Trophoblast cell (in vitro differentiated cells and primary cell): ENCODE measurements at regions not wholly inside any gene's neighbourhood (a gene's known extent, or its start where the extent isn't known, plus 50 kb on each side); places are given as distances from the start of the nearest gene placed in this dataset.

Source experiments
- DNase-seq, 2 donors: peaks; one replicate each; pipeline ENCODE4 v3.0.0-alpha.2; 2016
- H2AFZ ChIP-seq: 2 replicates; pipeline ENCODE4 v1.6.1; 2013; ENCODE audit warnings: low read length, moderate library complexity, mild to moderate bottlenecking; ENCODE audit not compliant: insufficient read depth, poor library complexity
- H2AK5ac ChIP-seq: 2 replicates; pipeline ENCODE4 v1.6.1; 2013; ENCODE audit warnings: mild to moderate bottlenecking, low read length
- H2BK120ac ChIP-seq: 2 replicates; pipeline ENCODE4 v1.6.1; 2013; ENCODE audit warnings: low read length, mild to moderate bottlenecking, moderate library complexity; ENCODE audit not compliant: insufficient read depth, poor library complexity
- H2BK12ac ChIP-seq: 2 replicates; pipeline ENCODE4 v1.6.1; 2013; ENCODE audit warnings: mild to moderate bottlenecking, low read length, moderate library complexity
- H2BK5ac ChIP-seq: 2 replicates; pipeline ENCODE4 v1.6.1; 2013; ENCODE audit warnings: low read length, low read depth, moderate library complexity, mild to moderate bottlenecking; ENCODE audit not compliant: poor library complexity
- H3K14ac ChIP-seq: 2 replicates; pipeline ENCODE4 v1.6.1; 2013; ENCODE audit warnings: mild to moderate bottlenecking, low read length
- H3K18ac ChIP-seq: 2 replicates; pipeline ENCODE4 v1.6.1; 2013; ENCODE audit warnings: mild to moderate bottlenecking, low read length
- H3K23ac ChIP-seq: 2 replicates; pipeline ENCODE4 v1.6.1; 2013; ENCODE audit warnings: low read length
- H3K27ac ChIP-seq: 2 replicates; pipeline ENCODE4 v1.5.1; 2013; ENCODE audit warnings: low read depth, mild to moderate bottlenecking, inconsistent platforms, low read length, moderate library complexity
- H3K27me3 ChIP-seq: 2 replicates; pipeline ENCODE4 v1.6.1; 2013; ENCODE audit warnings: inconsistent platforms, mild to moderate bottlenecking, low read length, moderate library complexity; ENCODE audit not compliant: insufficient read depth
- H3K36me3 ChIP-seq, 2 experiments: 1 replicate in 1 of 2; 2 replicates in 1 of 2; pipeline ENCODE4 v1.6.1; 2013; ENCODE audit warnings: low read length in 2 of 2, mild to moderate bottlenecking in 2 of 2, moderate library complexity in 1 of 2; ENCODE audit not compliant: insufficient read depth in 2 of 2, control insufficient read depth in 1 of 2
- H3K4ac ChIP-seq: 2 replicates; pipeline ENCODE4 v1.6.1; 2013; ENCODE audit warnings: low read depth, mild to moderate bottlenecking, low read length, moderate library complexity
- H3K4me1 ChIP-seq, 2 experiments: 1 replicate in 1 of 2; 2 replicates in 1 of 2; pipeline ENCODE4 v1.6.1; 2013; ENCODE audit warnings: low read length in 2 of 2, mild to moderate bottlenecking in 2 of 2, moderate library complexity in 1 of 2; ENCODE audit not compliant: insufficient read depth in 2 of 2, control insufficient read depth in 1 of 2
- H3K4me2 ChIP-seq: 2 replicates; pipeline ENCODE4 v1.6.1; 2013; ENCODE audit warnings: inconsistent platforms, mild to moderate bottlenecking, low read length, moderate library complexity
- H3K4me3 ChIP-seq: 2 replicates; pipeline ENCODE4 v1.5.1; 2013; ENCODE audit warnings: mild to moderate bottlenecking, low read depth, low read length, inconsistent platforms
- H3K79me1 ChIP-seq: one replicate; pipeline ENCODE4 v1.6.1; 2013; ENCODE audit warnings: low read length
- H3K79me2 ChIP-seq: 2 replicates; pipeline ENCODE4 v1.6.1; 2013; ENCODE audit warnings: low read length, mild to moderate bottlenecking; ENCODE audit not compliant: control insufficient read depth, insufficient read depth, poor library complexity
- H3K9ac ChIP-seq: 2 replicates; pipeline ENCODE4 v1.6.1; 2013; ENCODE audit warnings: mild to moderate bottlenecking, low read length
- H3K9me3 ChIP-seq: 2 replicates; pipeline ENCODE4 v1.6.1; 2013; ENCODE audit warnings: low read depth, mild to moderate bottlenecking, control low read depth, inconsistent platforms, low read length; ENCODE audit not compliant: insufficient read depth
- H4K12ac ChIP-seq: 2 replicates; pipeline ENCODE4 v1.6.1; 2013; ENCODE audit warnings: low read depth, mild to moderate bottlenecking, low read length, moderate library complexity
- H4K8ac ChIP-seq: 2 replicates; pipeline ENCODE4 v1.6.1; 2013; ENCODE audit warnings: low read depth, mild to moderate bottlenecking, low read length, moderate library complexity
- H4K91ac ChIP-seq: one replicate; pipeline ENCODE4 v1.6.1; 2013; ENCODE audit warnings: low read depth, mild to moderate bottlenecking, low read length, moderate library complexity
- WGBS: extraction: QIAGEN DNeasy Blood & Tissue Kit; methylation state at CpG from one replicate; pipeline ENCODE4 v1.1.7; 2013; ENCODE audit warnings: missing lambda C conversion rate; ENCODE audit not compliant: insufficient read length, insufficient coverage; ENCODE audit errors: extremely low coverage; 5-methylcytosine and 5-hydroxymethylcytosine counted together

GRCh38 chr2:224160917-224161316, 121.8 kb upstream of the SERPINE2 start:
- no peaks in the 10 kb centered on the region for H3K79me2 ChIP-seq
- no peak overlapping the region for H3K14ac ChIP-seq
- no peak overlapping the region for H3K4me2 ChIP-seq
- no peak overlapping the region for H4K12ac ChIP-seq
- H3K18ac ChIP-seq: no peak overlapping the region
- no peak overlapping the region for H3K9ac ChIP-seq
- WGBS: no CpG with 5 or more reads among the region's 1 CpG
- H2BK5ac ChIP-seq: no peak overlapping the region
- no peaks in the 10 kb centered on the region for H3K27me3 ChIP-seq
- peaks cover 0 to 2% of the 10 kb centered on the region in 2 experiments for H3K4me1 ChIP-seq
- H3K4me3 ChIP-seq: no peak overlapping the region
- H3K4ac ChIP-seq: no peak overlapping the region
- H3K27ac ChIP-seq: no peak overlapping the region
- no peak overlapping the region for H2AK5ac ChIP-seq
- H2BK12ac ChIP-seq: no peak overlapping the region
- DNase-seq: no peak
- no peak overlapping the region for H2AFZ ChIP-seq
- H3K79me1 ChIP-seq: peaks cover 2% of the 10 kb centered on the region
- H2BK120ac ChIP-seq: no peak overlapping the region
- no peak overlapping the region for H4K91ac ChIP-seq
- no peak overlapping the region for H4K8ac ChIP-seq
- H3K9me3 ChIP-seq: no peaks in the 10 kb centered on the region
- no peak overlapping the region for H3K23ac ChIP-seq
- no peaks in the 10 kb centered on the region for H3K36me3 ChIP-seq

DNA sequence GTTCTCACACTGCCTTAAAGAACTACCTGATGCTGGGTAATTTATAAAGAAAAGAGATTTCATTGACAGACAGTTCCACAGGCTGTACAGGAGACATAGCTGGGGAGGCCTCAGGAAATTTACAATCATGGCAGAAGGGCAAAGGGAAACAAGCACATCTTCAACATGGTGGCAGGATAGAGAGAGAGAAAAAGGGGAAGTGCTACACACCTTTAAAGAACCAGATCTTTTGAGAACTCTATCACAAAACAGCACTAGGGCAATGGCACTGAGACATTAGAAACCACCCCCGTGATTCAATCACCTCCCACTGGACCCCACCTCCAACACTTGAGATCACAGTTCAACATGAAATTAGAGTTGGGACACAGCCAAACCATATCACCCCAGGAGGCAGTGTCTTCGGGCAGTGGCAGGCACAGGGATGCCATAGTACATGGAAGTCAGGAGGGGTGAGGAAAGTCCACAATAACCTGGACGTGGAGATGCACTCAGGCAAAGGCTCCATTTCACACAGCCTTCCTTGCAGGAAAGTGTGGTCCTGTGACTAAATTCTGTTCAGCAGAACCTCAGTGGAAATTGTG, 120.4 kb upstream of the SERPINE2 start:
- Histone ChIP-seq H3K27ac (no peak overlapping the region), H4K91ac (no peak overlapping the region), H3K4ac (no peak overlapping the region), H3K9me3 (no peaks in the 10 kb centered on the region), H2BK12ac (no peak overlapping the region), H3K4me1 (peaks cover 0 to 2% of the 10 kb centered on the region in 2 experiments), H3K9ac (no peak overlapping the region), H2AFZ (no peak overlapping the region), H4K8ac (no peak overlapping the region), H3K23ac (no peak overlapping the region), H2BK5ac (no peak overlapping the region), H2AK5ac (no peak overlapping the region), H3K27me3 (no peaks in the 10 kb centered on the region), H3K36me3 (no peaks in the 10 kb centered on the region), H3K18ac (no peak overlapping the region), H4K12ac (no peak overlapping the region), H2BK120ac (no peak overlapping the region), H3K4me2 (no peak overlapping the region), H3K4me3 (no peak overlapping the region), H3K79me2 (no peaks in the 10 kb centered on the region), H3K79me1 (peaks cover 3% of the 10 kb centered on the region), H3K14ac (no peak overlapping the region)
- no CpG with 5 or more reads among the region's 3 CpGs for WGBS
- DNase-seq: no peak

- Histone ChIP-seq H3K27ac (no peak overlapping the region), H3K4me2 (no peak overlapping the region), H3K27me3 (no peaks in the 10 kb centered on the region), H4K12ac (no peak overlapping the region), H3K9me3 (no peaks in the 10 kb centered on the region), H3K4ac (no peak overlapping the region), H2BK12ac (no peak overlapping the region), H3K23ac (no peak overlapping the region), H3K36me3 (no peaks in the 10 kb centered on the region), H3K79me2 (no peaks in the 10 kb centered on the region), H3K18ac (no peak overlapping the region), H3K14ac (no peak overlapping the region), H2AK5ac (no peak overlapping the region), H4K8ac (no peak overlapping the region), H2AFZ (no peak overlapping the region), H2BK120ac (no peak overlapping the region), H3K4me1 (peaks cover 0 to 2% of the 10 kb centered on the region in 2 experiments), H3K79me1 (peaks cover 3% of the 10 kb centered on the region), H3K4me3 (no peak overlapping the region), H4K91ac (no peak overlapping the region), H2BK5ac (no peak overlapping the region), H3K9ac (no peak overlapping the region)
- DNase-seq: no peak
Observed at GRCh38 chr2:224158831-224159230, 119.7 kb upstream of the SERPINE2 start.

GRCh38 chr2:224158061-224158460, 119.0 kb upstream of the SERPINE2 start:
- peaks cover 0 to 2% of the 10 kb centered on the region in 2 experiments for H3K4me1 ChIP-seq
- no peaks in the 10 kb centered on the region for H3K27me3 ChIP-seq
- no peak overlapping the region for H3K4ac ChIP-seq
- no peak overlapping the region for H2BK12ac ChIP-seq
- H2AFZ ChIP-seq: no peak overlapping the region
- no peak overlapping the region for H2AK5ac ChIP-seq
- H3K23ac ChIP-seq: no peak overlapping the region
- no CpG with 5 or more reads among the region's 4 CpGs for WGBS
- H3K4me3 ChIP-seq: no peak overlapping the region
- no peak overlapping the region for H4K8ac ChIP-seq
- H2BK120ac ChIP-seq: no peak overlapping the region
- H3K79me1 ChIP-seq: peaks cover 3% of the 10 kb centered on the region
- no peaks in the 10 kb centered on the region for H3K79me2 ChIP-seq
- no peak overlapping the region for H3K18ac ChIP-seq
- DNase-seq: no peak
- H3K9ac ChIP-seq: no peak overlapping the region
- H3K27ac ChIP-seq: no peak overlapping the region
- no peaks in the 10 kb centered on the region for H3K9me3 ChIP-seq
- no peak overlapping the region for H3K4me2 ChIP-seq
- no peaks in the 10 kb centered on the region for H3K36me3 ChIP-seq
- no peak overlapping the region for H3K14ac ChIP-seq
- H2BK5ac ChIP-seq: no peak overlapping the region
- no peak overlapping the region for H4K12ac ChIP-seq
- no peak overlapping the region for H4K91ac ChIP-seq
